COLO829 (cell line): ENCODE measurements at regions not wholly inside any gene's neighbourhood (a gene's known extent, or its start where the extent isn't known, plus 50 kb on each side); places are given as distances from the start of the nearest gene placed in this dataset.
"Not testable (repeated sequence)": the region's sequence is repeated elsewhere in the genome, so short reads cannot be mapped to it uniquely, and the experiment has no call there.

ENCODE experiments used
- DNase-seq: peaks from one replicate; pipeline ENCODE4 v3.0.0; 2012; ENCODE audit warnings: low spot score

- DNase-seq, result no peak
Measured at GRCh38 chr4:103307453-103308247, 109.5 kb upstream of the CENPE start.

DNA sequence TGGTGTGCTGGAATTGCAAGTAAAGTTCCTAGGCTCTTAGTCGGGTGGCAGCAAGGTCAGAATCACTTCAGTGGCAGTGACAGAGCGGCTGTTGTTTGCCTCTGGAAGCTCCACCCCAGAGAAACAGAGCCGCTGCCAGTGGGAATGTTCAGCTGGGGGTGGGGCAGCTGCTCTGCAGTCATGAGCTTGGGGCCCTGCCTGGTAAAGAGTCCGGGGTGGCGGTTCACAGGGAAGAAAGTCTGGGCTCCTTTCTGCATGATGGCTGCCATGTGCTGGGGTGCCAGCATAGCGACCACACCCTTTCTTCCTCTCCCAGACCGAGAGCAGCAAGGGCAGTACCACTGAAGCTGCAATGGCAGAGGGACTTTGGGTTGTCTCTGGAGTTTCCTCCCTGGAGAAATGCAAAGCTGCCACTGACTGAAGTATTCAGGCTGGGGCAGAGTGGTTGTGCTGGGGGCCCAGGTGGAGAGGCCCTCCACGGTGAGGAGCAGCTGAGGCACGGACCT is 108.8 kb upstream of the CENPE start:
- peak; percentile 46 for DNase-seq

GRCh38 chr4:103305355-103305754 is 107.2 kb upstream of the CENPE start:
- no peak for DNase-seq

DNA sequence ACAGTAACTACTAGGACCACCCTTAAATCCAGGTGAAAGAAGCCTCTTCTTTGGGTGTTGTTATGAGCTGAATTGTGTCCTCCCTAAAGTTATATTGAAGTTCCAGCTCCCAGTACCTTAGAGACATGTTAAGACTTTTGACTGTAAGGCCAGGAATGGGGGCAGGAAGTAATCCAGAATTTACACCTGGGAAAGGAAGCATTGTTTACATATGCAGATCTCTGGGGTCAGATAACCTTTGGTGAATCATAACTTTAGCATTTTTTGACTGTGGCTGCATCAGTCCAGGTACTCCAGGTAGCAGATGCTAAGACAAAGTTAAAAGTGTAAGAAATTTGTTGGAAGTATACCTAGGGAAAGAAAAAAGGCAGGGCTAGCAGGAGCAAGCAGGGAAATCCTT is 104.9 kb upstream of the CENPE start:
- DNase-seq, result no peak

- DNase-seq, result no peak
Measured at GRCh38 chr4:103292959-103293358, 94.8 kb upstream of the CENPE start.

GRCh38 chr4:103292373-103292772 is 94.2 kb upstream of the CENPE start:
- no peak for DNase-seq

DNA sequence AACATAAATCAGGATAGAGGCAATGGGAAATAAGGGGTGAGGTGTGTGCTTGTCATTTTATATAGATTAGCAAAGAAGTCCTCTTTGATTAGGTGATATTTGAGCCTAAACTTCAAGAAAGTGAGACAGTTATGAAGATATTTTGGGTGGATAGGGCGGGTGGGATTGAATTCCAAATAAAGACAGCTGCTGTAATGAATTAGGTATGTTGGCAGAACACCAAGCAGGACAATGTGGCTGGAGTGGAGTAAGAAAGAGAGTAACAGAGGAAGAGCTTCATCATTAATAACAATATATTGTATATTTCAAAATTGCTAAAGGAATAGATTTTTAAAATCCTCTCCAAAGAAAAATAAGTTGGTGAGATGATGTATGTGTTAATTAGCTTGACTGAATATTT is 91.0 kb upstream of the CENPE start:
- no peak for DNase-seq

- DNase-seq, result no peak
Measured at GRCh38 chr4:103272174-103272573, 74.0 kb upstream of the CENPE start.

- DNase-seq, result no peak
Measured at GRCh38 chr4:103268746-103269145, 70.6 kb upstream of the CENPE start.

DNA sequence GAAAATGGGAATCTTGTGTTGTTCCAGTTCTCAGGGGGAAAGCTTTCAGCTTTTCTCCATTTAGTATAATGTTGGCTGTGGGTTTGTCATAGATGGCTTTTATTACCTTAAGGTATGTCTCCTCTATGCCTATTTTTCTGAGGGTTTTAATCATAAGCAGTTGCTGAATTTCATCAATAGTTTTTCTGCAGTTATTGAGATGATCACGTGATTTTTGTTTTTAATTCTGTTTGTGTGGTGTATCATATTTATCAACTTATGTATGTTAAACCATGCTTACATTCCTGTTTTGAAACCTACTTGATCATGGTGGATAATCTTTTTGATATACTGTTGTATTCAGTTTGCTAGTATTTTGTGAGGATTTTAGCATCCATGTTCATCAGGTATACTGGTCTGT is 66.8 kb upstream of the CENPE start:
- no peak for DNase-seq

DNA sequence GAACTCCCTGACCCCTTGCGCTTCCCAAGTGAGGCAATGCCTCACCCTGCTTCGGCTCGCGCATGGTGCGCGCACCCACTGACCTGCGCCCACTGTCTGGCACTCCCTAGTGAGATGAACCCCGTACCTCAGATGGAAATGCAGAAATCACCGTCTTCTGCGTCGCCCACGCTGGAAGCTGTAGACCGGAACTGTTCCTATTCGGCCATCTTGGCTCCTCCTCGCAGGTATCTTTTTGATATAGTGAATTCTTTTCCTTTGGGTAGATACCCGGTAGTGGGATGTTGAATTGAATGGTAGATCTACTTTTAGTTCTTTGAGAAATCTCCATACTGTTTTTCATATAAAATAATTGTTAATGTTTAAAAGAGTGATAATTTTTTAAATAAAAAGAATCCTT is 57.9 kb upstream of the CENPE start:
- not testable (repeated sequence) for DNase-seq
